Smooth muscle cell (in vitro differentiated cells): ENCODE measurements at regions not wholly inside any gene's neighbourhood (a gene's known extent, or its start where the extent isn't known, plus 50 kb on each side); places are given as distances from the start of the nearest gene placed in this dataset.

Experiments
- DNase-seq: peaks from one replicate; lab custom pipeline; 2025; ENCODE audit not compliant: unreplicated experiment; lab: John Stamatoyannopoulos, UW
- H2AFZ ChIP-seq: fragments of 200-600 bp; sonication (generic); 2 replicates; pipeline ENCODE4 v1.6.0; 2016; ENCODE audit warnings: antibody characterized with exemption, low read depth, mild to moderate bottlenecking
- H3F3A ChIP-seq: fragments of 200-600 bp; sonication (generic); 2 replicates; pipeline ENCODE4 v1.6.0; 2017; ENCODE audit warnings: antibody characterized with exemption, low read depth
- H3K27ac ChIP-seq: fragments of 200-600 bp; sonication (generic); 2 replicates; pipeline ENCODE4 v1.5.1; 2016; ENCODE audit warnings: low read depth, mild to moderate bottlenecking
- H3K27me3 ChIP-seq: fragments of 200-600 bp; sonication (generic); 2 replicates; pipeline ENCODE4 v1.6.1; 2016; ENCODE audit warnings: low read depth, mild to moderate bottlenecking
- H3K36me3 ChIP-seq: fragments of 200-600 bp; sonication (generic); 2 replicates; pipeline ENCODE4 v1.5.1; 2016; ENCODE audit warnings: low read depth
- H3K4me1 ChIP-seq: fragments of 200-600 bp; sonication (generic); 2 replicates; pipeline ENCODE4 v1.5.1; 2016; ENCODE audit warnings: low read depth
- H3K4me2 ChIP-seq: fragments of 200-600 bp; sonication (generic); 2 replicates; pipeline ENCODE4 v1.6.0; 2016; ENCODE audit warnings: mild to moderate bottlenecking
- H3K4me3 ChIP-seq: fragments of 200-600 bp; sonication (generic); 2 replicates; pipeline ENCODE4 v1.5.1; 2016; ENCODE audit warnings: mild to moderate bottlenecking
- H3K79me2 ChIP-seq: fragments of 200-600 bp; sonication (generic); 2 replicates; pipeline ENCODE4 v1.6.0; 2016; ENCODE audit warnings: low read depth, mild to moderate bottlenecking
- H3K9ac ChIP-seq: fragments of 200-600 bp; sonication (generic); 2 replicates; pipeline ENCODE4 v1.6.0; 2016; ENCODE audit warnings: low read depth
- H3K9me3 ChIP-seq: fragments of 200-600 bp; sonication (generic); replicated peaks from 2 replicates; pipeline ENCODE4 v1.5.1; 2016; ENCODE audit warnings: low read depth
- H4K20me1 ChIP-seq: fragments of 200-600 bp; sonication (generic); 2 replicates; pipeline ENCODE4 v1.6.0; 2016; ENCODE audit warnings: low read depth
- WGBS: methylation state at CpG from one replicate; pipeline ENCODE4 v1.1.7; 2016; ENCODE audit warnings: low lambda C conversion rate; 5-methylcytosine and 5-hydroxymethylcytosine counted together
- TF ChIP-seq, protein P1 (sequence below): fragments of 200-600 bp; sonication (generic); IDR thresholded peaks from 2 replicates; pipeline ENCODE4 v1.5.1; 2017; ENCODE audit warnings: borderline replicate concordance, mild to moderate bottlenecking, antibody characterized with exemption; ENCODE audit not compliant: insufficient read depth, poor library complexity, severe bottlenecking

DNA sequence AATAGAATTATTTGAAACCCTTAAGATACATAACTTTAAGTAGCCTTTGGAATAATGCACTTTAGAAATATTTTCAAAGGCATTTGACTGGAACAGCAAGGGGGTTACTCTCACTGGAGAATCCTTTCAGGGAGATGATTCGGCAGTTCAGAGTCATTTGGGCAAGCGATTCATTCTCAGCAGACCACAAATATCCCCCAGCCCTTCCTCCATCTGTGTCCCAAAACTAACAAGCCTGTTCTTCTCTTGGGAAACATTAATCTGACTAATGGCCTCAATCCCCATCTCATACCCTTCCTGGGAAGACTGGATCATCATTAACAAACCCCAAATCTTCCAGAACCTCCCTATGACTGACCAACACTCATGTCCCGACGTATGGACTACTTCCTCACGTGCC lies 65.8 kb upstream of the S1PR3 start:
- WGBS: 88% methylated on average over 5 of the region's 5 CpGs
- Histone ChIP-seq H3K79me2 (no peaks in the 10 kb centered on the region), H3F3A (no peaks in the 10 kb centered on the region), H3K27ac (no peak overlapping the region), H3K9ac (no peak overlapping the region), H3K27me3 (no peaks in the 10 kb centered on the region), H3K9me3 (peaks cover 1% of the 10 kb centered on the region), H2AFZ (no peak overlapping the region), H3K4me2 (no peak overlapping the region), H3K4me1 (no peaks in the 10 kb centered on the region), H4K20me1 (no peaks in the 10 kb centered on the region), H3K36me3 (no peaks in the 10 kb centered on the region), H3K4me3 (no peak overlapping the region)
- TF ChIP-seq, protein P1, sequence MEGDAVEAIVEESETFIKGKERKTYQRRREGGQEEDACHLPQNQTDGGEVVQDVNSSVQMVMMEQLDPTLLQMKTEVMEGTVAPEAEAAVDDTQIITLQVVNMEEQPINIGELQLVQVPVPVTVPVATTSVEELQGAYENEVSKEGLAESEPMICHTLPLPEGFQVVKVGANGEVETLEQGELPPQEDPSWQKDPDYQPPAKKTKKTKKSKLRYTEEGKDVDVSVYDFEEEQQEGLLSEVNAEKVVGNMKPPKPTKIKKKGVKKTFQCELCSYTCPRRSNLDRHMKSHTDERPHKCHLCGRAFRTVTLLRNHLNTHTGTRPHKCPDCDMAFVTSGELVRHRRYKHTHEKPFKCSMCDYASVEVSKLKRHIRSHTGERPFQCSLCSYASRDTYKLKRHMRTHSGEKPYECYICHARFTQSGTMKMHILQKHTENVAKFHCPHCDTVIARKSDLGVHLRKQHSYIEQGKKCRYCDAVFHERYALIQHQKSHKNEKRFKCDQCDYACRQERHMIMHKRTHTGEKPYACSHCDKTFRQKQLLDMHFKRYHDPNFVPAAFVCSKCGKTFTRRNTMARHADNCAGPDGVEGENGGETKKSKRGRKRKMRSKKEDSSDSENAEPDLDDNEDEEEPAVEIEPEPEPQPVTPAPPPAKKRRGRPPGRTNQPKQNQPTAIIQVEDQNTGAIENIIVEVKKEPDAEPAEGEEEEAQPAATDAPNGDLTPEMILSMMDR: no peak
- DNase-seq: no peak

DNA sequence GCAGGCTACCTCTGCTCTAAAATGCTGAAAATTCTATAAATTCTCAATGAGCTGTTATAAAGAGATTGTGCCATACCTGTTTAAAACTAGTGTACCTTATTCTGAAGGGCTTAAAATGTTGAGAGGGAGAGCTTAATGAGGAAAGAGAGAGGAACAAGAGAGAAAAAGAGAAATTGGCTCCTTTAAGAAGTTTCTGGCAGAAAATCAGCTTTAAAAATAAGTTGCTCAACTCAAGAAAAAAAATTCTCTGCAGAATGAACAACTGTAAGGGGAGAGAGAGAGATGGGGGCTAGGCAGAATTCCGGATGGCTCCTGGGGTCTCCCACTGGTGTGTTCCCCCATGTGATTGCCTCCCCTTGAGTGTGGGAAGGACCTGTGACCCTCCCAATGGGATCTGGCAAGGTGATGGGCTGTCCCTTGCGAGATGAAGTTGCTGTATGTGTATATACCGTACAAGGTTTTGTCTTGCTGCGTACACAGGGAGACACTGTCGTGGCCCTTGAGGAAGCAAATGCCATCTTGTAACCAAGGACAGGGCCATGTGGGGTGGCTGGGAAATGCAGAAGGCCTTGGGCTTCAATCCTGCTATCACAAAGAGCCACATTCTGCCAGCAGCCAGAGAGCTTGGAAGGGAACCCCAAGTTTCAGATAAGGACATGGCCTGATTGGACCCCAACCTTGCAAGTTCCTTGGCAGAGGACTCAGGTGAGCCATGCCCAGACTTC lies 64.3 kb upstream of the S1PR3 start:
- DNase-seq: no peak

DNA sequence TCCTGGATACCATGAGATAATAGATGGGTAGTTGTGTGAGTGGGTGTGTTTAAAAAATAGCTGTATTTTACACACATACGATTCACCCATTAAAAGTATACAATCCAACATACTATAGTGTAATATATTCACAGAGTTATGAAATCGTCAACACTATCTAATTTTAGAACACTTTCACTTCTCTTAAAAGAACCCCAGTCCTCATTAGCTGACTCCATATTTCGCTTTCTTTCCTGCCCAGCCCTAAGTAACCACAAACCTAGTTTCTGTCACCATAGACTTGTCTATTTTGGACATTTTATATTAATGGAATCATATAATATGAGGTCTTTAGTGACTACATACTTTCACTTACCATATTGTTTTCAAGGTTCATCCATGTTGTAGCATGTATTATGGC lies 63.8 kb upstream of the S1PR3 start:
- Histone ChIP-seq H3K27me3 (no peaks in the 10 kb centered on the region), H4K20me1 (no peaks in the 10 kb centered on the region), H3K27ac (no peak overlapping the region), H3K9ac (no peak overlapping the region), H3K4me1 (no peaks in the 10 kb centered on the region), H3K36me3 (no peaks in the 10 kb centered on the region), H3K4me2 (no peak overlapping the region), H3K4me3 (no peak overlapping the region), H3K79me2 (no peaks in the 10 kb centered on the region), H3F3A (no peaks in the 10 kb centered on the region), H2AFZ (no peak overlapping the region), H3K9me3 (peaks cover 4% of the 10 kb centered on the region)
- TF ChIP-seq, protein P1: no peak
- WGBS: 89% methylated on average over 3 of the region's 3 CpGs
- no peak for DNase-seq

More for the DNA sequence above, 64.3 kb upstream of the S1PR3 start:
- Histone ChIP-seq H3K36me3 (no peaks in the 10 kb centered on the region), H3K4me2 (no peak overlapping the region), H3F3A (no peaks in the 10 kb centered on the region), H3K4me3 (no peak overlapping the region), H3K27me3 (no peaks in the 10 kb centered on the region), H3K4me1 (no peaks in the 10 kb centered on the region), H3K27ac (no peak overlapping the region), H3K79me2 (no peaks in the 10 kb centered on the region), H3K9ac (no peak overlapping the region), H3K9me3 (peaks cover 4% of the 10 kb centered on the region), H4K20me1 (no peaks in the 10 kb centered on the region), H2AFZ (no peak overlapping the region)
- WGBS: 93% methylated on average over 5 of the region's 5 CpGs
- TF ChIP-seq, protein P1: no peak

DNA sequence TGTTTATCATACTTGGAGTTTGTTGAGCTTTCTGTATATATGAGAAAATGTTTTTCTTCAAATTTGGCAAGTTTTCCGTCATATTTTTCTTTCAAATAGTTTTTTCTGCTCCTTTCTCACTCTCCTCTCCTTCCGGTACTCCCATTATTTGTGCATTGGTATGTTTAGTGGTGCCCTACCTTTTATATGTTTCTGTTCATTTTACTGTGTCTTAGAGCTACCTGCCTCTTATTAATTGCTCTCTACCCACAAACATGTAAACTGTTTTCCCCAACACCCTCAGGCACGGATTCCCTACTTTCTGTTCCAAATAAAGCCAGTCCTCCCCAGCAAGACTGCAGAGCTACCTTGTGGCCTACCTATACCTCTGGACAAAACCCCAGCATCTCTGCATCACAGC lies 60.6 kb upstream of the S1PR3 start:
- no peak for DNase-seq
- Histone ChIP-seq H3K9ac (no peak overlapping the region), H3K79me2 (no peaks in the 10 kb centered on the region), H4K20me1 (no peaks in the 10 kb centered on the region), H3K36me3 (no peaks in the 10 kb centered on the region), H3F3A (no peaks in the 10 kb centered on the region), H3K4me2 (no peak overlapping the region), H3K27ac (no peak overlapping the region), H3K4me3 (no peak overlapping the region), H3K9me3 (peaks cover 4% of the 10 kb centered on the region), H2AFZ (no peak overlapping the region), H3K4me1 (no peaks in the 10 kb centered on the region), H3K27me3 (no peaks in the 10 kb centered on the region)
- TF ChIP-seq, protein P1: no peak
- WGBS: 59% methylated on average over 3 of the region's 3 CpGs
